ENCODE measurements at regions not wholly inside any gene's neighbourhood (a gene's known extent, or its start where the extent isn't known, plus 50 kb on each side); places are given as distances from the start of the nearest gene placed in this dataset.

GRCh38 chr14:23694949-23695663 lies 58.9 kb downstream of the DHRS2 start:
- H3K27me3 ChIP-seq = no peaks in the 10 kb centered on the region
- TF ChIP-seq CTCF (IDR thresholded peaks at IDR 0.05) = no peak
- no peak overlapping the region for H3K27ac ChIP-seq
- H3K36me3 ChIP-seq = no peaks in the 10 kb centered on the region
- DNase-seq (ENCODE audit: low spot score in 2 of 2) = no peak
- peak overlapping the region; percentile 44 to 58 for H3K4me3 ChIP-seq
- intact Hi-C loops (cut with DNase I) = no loop called here
- peaks cover 0 to 8% of the 10 kb centered on the region in 2 donors for H3K4me1 ChIP-seq
- H3K9me3 ChIP-seq = no peaks in the 10 kb centered on the region

- TF ChIP-seq CTCF (IDR thresholded peaks at IDR 0.05) = no peak
- DNase-seq (ENCODE audit: low spot score in 2 of 2) = no peak
- intact Hi-C loops (cut with DNase I) = no loop called here
Measured at GRCh38 chr14:23695664-23695999, 59.5 kb downstream of the DHRS2 start.

GRCh38 chr14:23696701-23697239 lies 60.6 kb downstream of the DHRS2 start:
- H3K9me3 ChIP-seq = no peaks in the 10 kb centered on the region
- DNase-seq (ENCODE audit: low spot score in 2 of 2) = no peak
- no peak overlapping the region for H3K4me3 ChIP-seq
- intact Hi-C loops (cut with DNase I) = no loop called here
- H3K27me3 ChIP-seq = no peaks in the 10 kb centered on the region
- TF ChIP-seq CTCF (IDR thresholded peaks at IDR 0.05) = no peak
- no peaks in the 10 kb centered on the region for H3K36me3 ChIP-seq
- peaks cover 0 to 8% of the 10 kb centered on the region in 2 donors for H3K4me1 ChIP-seq
- no peak overlapping the region for H3K27ac ChIP-seq

More at GRCh38 chr14:23695664-23695999, 59.5 kb downstream of the DHRS2 start:
- Histone ChIP-seq H3K27ac (no peak overlapping the region), H3K36me3 (no peaks in the 10 kb centered on the region), H3K9me3 (no peaks in the 10 kb centered on the region), H3K27me3 (no peaks in the 10 kb centered on the region), H3K4me1 (peaks cover 0 to 8% of the 10 kb centered on the region in 2 donors), H3K4me3 (peak overlapping the region; percentile 44 to 58)

GRCh38 chr14:23697680-23698079 lies 61.5 kb downstream of the DHRS2 start:
- no peak for TF ChIP-seq CTCF (IDR thresholded peaks at IDR 0.05)
- H3K27ac ChIP-seq = no peak overlapping the region
- intact Hi-C loops (cut with DNase I) = no loop called here
- DNase-seq (ENCODE audit: low spot score in 2 of 2) = no peak
- H3K4me1 ChIP-seq = peaks cover 0 to 8% of the 10 kb centered on the region in 2 donors
- H3K27me3 ChIP-seq = no peaks in the 10 kb centered on the region
- H3K36me3 ChIP-seq = no peaks in the 10 kb centered on the region
- H3K4me3 ChIP-seq = no peak overlapping the region
- H3K9me3 ChIP-seq = no peaks in the 10 kb centered on the region

GRCh38 chr14:23702656-23703426 lies 66.7 kb downstream of the DHRS2 start:
- Histone ChIP-seq H3K9me3 (no peaks in the 10 kb centered on the region), H3K4me3 (no peak overlapping the region), H3K27ac (no peak overlapping the region), H3K27me3 (no peaks in the 10 kb centered on the region), H3K36me3 (no peaks in the 10 kb centered on the region), H3K4me1 (no peaks in the 10 kb centered on the region)
- no peak for DNase-seq (ENCODE audit: low spot score in 2 of 2)
- intact Hi-C loops (cut with DNase I) = no loop called here
- no peak for TF ChIP-seq CTCF (IDR thresholded peaks at IDR 0.05)

Data from ascending aorta (tissue), 2 donors.